ENCODE measurements at regions not wholly inside any gene's neighbourhood (a gene's known extent, or its start where the extent isn't known, plus 50 kb on each side); places are given as distances from the start of the nearest gene placed in this dataset.

- no peak for TF ChIP-seq CTCF (IDR thresholded peaks at IDR 0.05)
- TF ChIP-seq POLR2A (IDR thresholded peaks at IDR 0.05) = no peak
Observed at GRCh38 chr2:41441958-41442357, 605.9 kb upstream of the PKDCC start.

Measured in thyroid gland (tissue), 4 donors.